OCI-LY3 (cell line): ENCODE measurements at regions not wholly inside any gene's neighbourhood (a gene's known extent, or its start where the extent isn't known, plus 50 kb on each side); places are given as distances from the start of the nearest gene placed in this dataset.

Experiments
- H2AFZ ChIP-seq: fragments of 200-600, 300-600 bp; shearing (Covaris generic); 2 replicates; pipeline ENCODE4 v1.6.0; 2014; ENCODE audit warnings: antibody characterized with exemption, low read depth, low read length
- H3K27ac ChIP-seq: fragments of 200-600, 300-600 bp; sonication (generic); 2 replicates; pipeline ENCODE4 v1.5.1; 2014; ENCODE audit warnings: mild to moderate bottlenecking, low read length, moderate library complexity, mixed read lengths
- H3K27me3 ChIP-seq: fragments of 200-600, 300-600 bp; sonication (generic); 2 replicates; pipeline ENCODE4 v1.6.1; 2014; ENCODE audit warnings: low read depth, low read length, mixed read lengths
- H3K36me3 ChIP-seq: fragments of 200-600, 300-600 bp; sonication (generic); replicated peaks from 2 replicates; pipeline ENCODE3; 2014; ENCODE audit warnings: low read depth, low read length, mixed read lengths
- H3K4me1 ChIP-seq: fragments of 300-600, 200-600 bp; sonication (generic); 2 replicates; pipeline ENCODE4 v1.6.1; 2014; ENCODE audit warnings: low read length, mixed read lengths
- H3K4me2 ChIP-seq: fragments of 200-600, 300-600 bp; sonication (generic); 2 replicates; pipeline ENCODE4 v1.6.1; 2014; ENCODE audit warnings: low read length, mixed read lengths
- H3K4me3 ChIP-seq: fragments of 300-600, 200-600 bp; sonication (generic); 2 replicates; pipeline ENCODE4 v1.5.1; 2014; ENCODE audit warnings: antibody characterized with exemption, mild to moderate bottlenecking, low read length, moderate library complexity
- H3K79me2 ChIP-seq: fragments of 300-600, 200-600 bp; shearing (Covaris generic); 2 replicates; pipeline ENCODE4 v1.6.1; 2014; ENCODE audit warnings: mild to moderate bottlenecking, low read length, mixed read lengths
- H3K9ac ChIP-seq: fragments of 300-600, 200-600 bp; shearing (Covaris generic); 2 replicates; pipeline ENCODE4 v1.6.0; 2014; ENCODE audit warnings: mild to moderate bottlenecking, low read length, moderate library complexity
- H3K9me3 ChIP-seq: fragments of 200-600, 300-600 bp; shearing (Covaris generic); 2 replicates; pipeline ENCODE4 v1.6.1; 2014; ENCODE audit warnings: low read length, mixed read lengths; ENCODE audit not compliant: insufficient read depth
- H4K20me1 ChIP-seq: fragments of 200-600, 300-600 bp; sonication (generic); 2 replicates; pipeline ENCODE4 v1.6.1; 2016; ENCODE audit warnings: low read length, mixed read lengths; ENCODE audit not compliant: insufficient read depth
- CTCF ChIP-seq: fragments of 200-600, 300-600 bp; sonication (generic); IDR thresholded peaks from 2 replicates; pipeline ENCODE4 v1.5.1; 2014; ENCODE audit warnings: antibody characterized with exemption, low read length, low read depth
- EZH2phosphoT487 ChIP-seq: fragments of 200-600 bp; shearing (Covaris generic); IDR thresholded peaks from 2 replicates; pipeline ENCODE4 v1.6.1; 2018; ENCODE audit warnings: antibody characterized with exemption, mixed run types, low read depth

DNA sequence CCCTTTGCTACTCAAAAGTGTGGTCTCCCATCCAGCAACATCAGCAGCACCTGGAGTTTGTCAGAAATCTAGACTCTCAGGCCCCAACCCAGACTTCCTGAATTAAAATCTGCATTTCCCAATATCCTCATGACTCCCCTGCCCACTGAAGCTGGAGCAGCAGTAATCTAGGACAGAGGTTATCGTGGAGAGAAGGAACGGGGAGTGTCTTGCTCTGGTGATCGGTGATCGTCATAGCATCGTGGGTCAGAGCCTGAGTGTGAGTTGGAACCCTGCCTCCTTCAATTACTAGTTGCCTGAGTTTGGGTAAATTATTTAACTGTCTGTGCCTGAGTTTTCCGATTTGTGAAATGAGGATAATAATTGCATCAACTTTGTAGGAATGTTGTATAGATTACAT lies 217.3 kb upstream of the ATP5MC3 start:
- no peak overlapping the region for H3K4me3 ChIP-seq
- H4K20me1 ChIP-seq, result no peaks in the 10 kb centered on the region
- no peak overlapping the region for H2AFZ ChIP-seq
- H3K4me2 ChIP-seq, result no peak overlapping the region
- H3K9ac ChIP-seq, result no peak overlapping the region
- no peaks in the 10 kb centered on the region; the same call in 1 of the 2 replicates for H3K4me1 ChIP-seq
- H3K79me2 ChIP-seq, result no peaks in the 10 kb centered on the region
- H3K36me3 ChIP-seq, result no peaks in the 10 kb centered on the region
- H3K27me3 ChIP-seq, result no peaks in the 10 kb centered on the region
- TF ChIP-seq EZH2phosphoT487 (no peak), CTCF (no peak)
- H3K27ac ChIP-seq, result no peak overlapping the region
- H3K9me3 ChIP-seq, result no peaks in the 10 kb centered on the region

GRCh38 chr2:175396696-175397095 lies 215.2 kb upstream of the ATP5MC3 start:
- no peak overlapping the region for H2AFZ ChIP-seq

GRCh38 chr2:175393851-175394250 lies 212.3 kb upstream of the ATP5MC3 start:
- no peak overlapping the region for H2AFZ ChIP-seq
- TF ChIP-seq CTCF (no peak), EZH2phosphoT487 (no peak)
- no peak overlapping the region for H3K4me3 ChIP-seq

More at GRCh38 chr2:175396696-175397095, 215.2 kb upstream of the ATP5MC3 start:
- H3K9me3 ChIP-seq, result no peaks in the 10 kb centered on the region
- no peak overlapping the region for H3K27ac ChIP-seq
- H3K4me1 ChIP-seq, result peaks cover 9% of the 10 kb centered on the region; the same call in 1 of the 2 replicates
- TF ChIP-seq CTCF, result no peak
- no peak for TF ChIP-seq EZH2phosphoT487
- no peaks in the 10 kb centered on the region for H4K20me1 ChIP-seq
- H3K4me3 ChIP-seq, result no peak overlapping the region
- no peaks in the 10 kb centered on the region for H3K36me3 ChIP-seq
- H3K4me2 ChIP-seq, result no peak overlapping the region
- H3K79me2 ChIP-seq, result no peaks in the 10 kb centered on the region
- no peak overlapping the region for H3K9ac ChIP-seq
- H3K27me3 ChIP-seq, result no peaks in the 10 kb centered on the region

GRCh38 chr2:175383286-175383685 lies 201.8 kb upstream of the ATP5MC3 start:
- TF ChIP-seq EZH2phosphoT487, result no peak
- no peak for TF ChIP-seq CTCF
- Histone ChIP-seq H3K9me3 (peaks cover 5% of the 10 kb centered on the region), H3K79me2 (no peaks in the 10 kb centered on the region), H3K9ac (no peak overlapping the region), H3K36me3 (no peaks in the 10 kb centered on the region), H3K27me3 (no peaks in the 10 kb centered on the region), H3K4me3 (no peak overlapping the region), H3K4me1 (no peaks in the 10 kb centered on the region), H3K27ac (no peak overlapping the region), H2AFZ (no peak overlapping the region), H4K20me1 (no peaks in the 10 kb centered on the region), H3K4me2 (no peak overlapping the region)

More at GRCh38 chr2:175393851-175394250, 212.3 kb upstream of the ATP5MC3 start:
- H3K27me3 ChIP-seq, result no peaks in the 10 kb centered on the region
- no peaks in the 10 kb centered on the region for H3K79me2 ChIP-seq
- no peaks in the 10 kb centered on the region for H4K20me1 ChIP-seq
- no peak overlapping the region for H3K4me2 ChIP-seq
- H3K9ac ChIP-seq, result no peak overlapping the region
- H3K36me3 ChIP-seq, result no peaks in the 10 kb centered on the region
- no peaks in the 10 kb centered on the region for H3K9me3 ChIP-seq
- H3K4me1 ChIP-seq, result peaks cover 9% of the 10 kb centered on the region; the same call in 1 of the 2 replicates
- no peak overlapping the region for H3K27ac ChIP-seq
